Stomach smooth muscle (tissue), 2 donors: ENCODE measurements at regions not wholly inside any gene's neighbourhood (a gene's known extent, or its start where the extent isn't known, plus 50 kb on each side); places are given as distances from the start of the nearest gene placed in this dataset.
A peak's percentile ranks its signal among the peaks of the same experiment; 100 is the strongest.

ENCODE experiments used
- H3K27ac ChIP-seq: one replicate; pipeline ENCODE4 v1.7.0; 2013; ENCODE audit warnings: mild to moderate bottlenecking, low read length, inconsistent platforms
- H3K27me3 ChIP-seq, 2 donors: one replicate each; pipeline ENCODE4 v1.7.0; 2013; ENCODE audit warnings: low read length in 2 of 2; ENCODE audit not compliant: insufficient read depth in 2 of 2, control insufficient read depth in 1 of 2
- H3K36me3 ChIP-seq, 2 donors: one replicate each; pipeline ENCODE4 v1.7.0; 2013; ENCODE audit warnings: low read length in 2 of 2; ENCODE audit not compliant: control insufficient read depth in 2 of 2, insufficient read depth in 2 of 2
- H3K4me1 ChIP-seq: one replicate; pipeline ENCODE4 v1.7.0; 2013; ENCODE audit warnings: low read length; ENCODE audit not compliant: control insufficient read depth, insufficient read depth
- H3K4me3 ChIP-seq, 2 donors: one replicate each; pipeline ENCODE4 v1.7.0; 2013; ENCODE audit warnings: low read length in 2 of 2
- H3K9ac ChIP-seq, 2 donors: one replicate each; pipeline ENCODE4 v1.7.0; 2013; ENCODE audit warnings: low read length in 2 of 2, mild to moderate bottlenecking in 1 of 2
- H3K9me3 ChIP-seq, 2 donors: one replicate each; pipeline ENCODE4 v1.7.0; 2013; ENCODE audit warnings: low read length in 2 of 2; ENCODE audit not compliant: control insufficient read depth in 2 of 2
- donor health status: healthy.
- donor health status: Pancreatic carcinoma.

- H3K9ac ChIP-seq = no peak overlapping the region
- no peaks in the 10 kb centered on the region for H3K9me3 ChIP-seq
- no peak overlapping the region for H3K27ac ChIP-seq
- no peaks in the 10 kb centered on the region for H3K36me3 ChIP-seq
- peaks cover 3% of the 10 kb centered on the region for H3K4me1 ChIP-seq
- H3K4me3 ChIP-seq = no peak overlapping the region
- no peaks in the 10 kb centered on the region for H3K27me3 ChIP-seq
Observed at GRCh38 chr9:99561509-99561917, 260.2 kb upstream of the NR4A3 start.

GRCh38 chr9:99561961-99562565 lies 259.6 kb upstream of the NR4A3 start:
- Histone ChIP-seq H3K4me3 (no peak overlapping the region), H3K36me3 (no peaks in the 10 kb centered on the region), H3K27ac (no peak overlapping the region), H3K4me1 (peaks cover 3% of the 10 kb centered on the region), H3K9ac (no peak overlapping the region), H3K9me3 (no peaks in the 10 kb centered on the region), H3K27me3 (no peaks in the 10 kb centered on the region)

- peaks cover 3% of the 10 kb centered on the region for H3K4me1 ChIP-seq
- H3K9me3 ChIP-seq = no peaks in the 10 kb centered on the region
- H3K27me3 ChIP-seq = no peaks in the 10 kb centered on the region
- H3K4me3 ChIP-seq = no peak overlapping the region
- no peak overlapping the region for H3K9ac ChIP-seq
- no peaks in the 10 kb centered on the region for H3K36me3 ChIP-seq
- H3K27ac ChIP-seq = no peak overlapping the region
Observed at GRCh38 chr9:99563364-99563763, 258.3 kb upstream of the NR4A3 start.

- H3K4me3 ChIP-seq = no peak overlapping the region
- H3K27me3 ChIP-seq = no peaks in the 10 kb centered on the region
- H3K9ac ChIP-seq = no peak overlapping the region
- no peaks in the 10 kb centered on the region for H3K9me3 ChIP-seq
- no peaks in the 10 kb centered on the region for H3K36me3 ChIP-seq
- no peak overlapping the region for H3K27ac ChIP-seq
- H3K4me1 ChIP-seq = peaks cover 3% of the 10 kb centered on the region
Observed at GRCh38 chr9:99565203-99565602, 256.5 kb upstream of the NR4A3 start.

- peaks cover 10% of the 10 kb centered on the region for H3K4me1 ChIP-seq
- H3K9ac ChIP-seq = no peak overlapping the region
- H3K27ac ChIP-seq = no peak overlapping the region
- H3K27me3 ChIP-seq = no peaks in the 10 kb centered on the region
- no peaks in the 10 kb centered on the region for H3K36me3 ChIP-seq
- H3K4me3 ChIP-seq = no peak overlapping the region
- no peaks in the 10 kb centered on the region for H3K9me3 ChIP-seq
Observed at GRCh38 chr9:99567436-99567835, 254.2 kb upstream of the NR4A3 start.

GRCh38 chr9:99569840-99570239 lies 251.8 kb upstream of the NR4A3 start:
- no peak overlapping the region for H3K27ac ChIP-seq
- H3K9me3 ChIP-seq = no peaks in the 10 kb centered on the region
- peaks cover 19% of the 10 kb centered on the region for H3K4me1 ChIP-seq
- H3K9ac ChIP-seq = no peak overlapping the region
- no peak overlapping the region for H3K4me3 ChIP-seq
- H3K36me3 ChIP-seq = no peaks in the 10 kb centered on the region
- no peaks in the 10 kb centered on the region for H3K27me3 ChIP-seq

GRCh38 chr9:99572567-99572966 lies 249.1 kb upstream of the NR4A3 start:
- peak overlapping the region; percentile 49 for H3K27ac ChIP-seq
- no peak overlapping the region for H3K9ac ChIP-seq
- H3K27me3 ChIP-seq = no peaks in the 10 kb centered on the region

GRCh38 chr9:99573085-99573484 lies 248.6 kb upstream of the NR4A3 start:
- H3K4me3 ChIP-seq = peak overlapping the region in 1 of 2 donors; percentile 3

More at GRCh38 chr9:99572567-99572966, 249.1 kb upstream of the NR4A3 start:
- Histone ChIP-seq H3K36me3 (no peaks in the 10 kb centered on the region), H3K9me3 (no peaks in the 10 kb centered on the region), H3K4me3 (no peak overlapping the region), H3K4me1 (peaks cover 16% of the 10 kb centered on the region)

GRCh38 chr9:99573886-99574285 lies 247.8 kb upstream of the NR4A3 start:
- Histone ChIP-seq H3K9me3 (no peaks in the 10 kb centered on the region), H3K36me3 (no peaks in the 10 kb centered on the region), H3K27ac (no peak overlapping the region), H3K27me3 (no peaks in the 10 kb centered on the region), H3K4me1 (peaks cover 16% of the 10 kb centered on the region), H3K9ac (no peak overlapping the region), H3K4me3 (no peak overlapping the region)

More at GRCh38 chr9:99573085-99573484, 248.6 kb upstream of the NR4A3 start:
- peak overlapping the region; percentile 49 for H3K27ac ChIP-seq
- H3K36me3 ChIP-seq = no peaks in the 10 kb centered on the region
- H3K27me3 ChIP-seq = no peaks in the 10 kb centered on the region
- H3K9ac ChIP-seq = no peak overlapping the region
- no peaks in the 10 kb centered on the region for H3K9me3 ChIP-seq
- H3K4me1 ChIP-seq = peaks cover 16% of the 10 kb centered on the region

- H3K4me1 ChIP-seq = peaks cover 16% of the 10 kb centered on the region
- H3K36me3 ChIP-seq = no peaks in the 10 kb centered on the region
- H3K27ac ChIP-seq = no peak overlapping the region
- H3K9ac ChIP-seq = no peak overlapping the region
- H3K27me3 ChIP-seq = no peaks in the 10 kb centered on the region
- no peaks in the 10 kb centered on the region for H3K9me3 ChIP-seq
- H3K4me3 ChIP-seq = no peak overlapping the region
Observed at GRCh38 chr9:99576002-99576401, 245.7 kb upstream of the NR4A3 start.

GRCh38 chr9:99576876-99577275 lies 244.8 kb upstream of the NR4A3 start:
- H3K9ac ChIP-seq = no peak overlapping the region
- no peak overlapping the region for H3K27ac ChIP-seq
- peaks cover 15% of the 10 kb centered on the region for H3K4me1 ChIP-seq
- H3K27me3 ChIP-seq = no peaks in the 10 kb centered on the region
- no peak overlapping the region for H3K4me3 ChIP-seq
- H3K9me3 ChIP-seq = no peaks in the 10 kb centered on the region
- no peaks in the 10 kb centered on the region for H3K36me3 ChIP-seq
